ENCODE measurements at regions not wholly inside any gene's neighbourhood (a gene's known extent, or its start where the extent isn't known, plus 50 kb on each side); places are given as distances from the start of the nearest gene placed in this dataset.
"Not testable (repeated sequence)": the region's sequence is repeated elsewhere in the genome, so short reads cannot be mapped to it uniquely, and the experiment has no call there.

DNA sequence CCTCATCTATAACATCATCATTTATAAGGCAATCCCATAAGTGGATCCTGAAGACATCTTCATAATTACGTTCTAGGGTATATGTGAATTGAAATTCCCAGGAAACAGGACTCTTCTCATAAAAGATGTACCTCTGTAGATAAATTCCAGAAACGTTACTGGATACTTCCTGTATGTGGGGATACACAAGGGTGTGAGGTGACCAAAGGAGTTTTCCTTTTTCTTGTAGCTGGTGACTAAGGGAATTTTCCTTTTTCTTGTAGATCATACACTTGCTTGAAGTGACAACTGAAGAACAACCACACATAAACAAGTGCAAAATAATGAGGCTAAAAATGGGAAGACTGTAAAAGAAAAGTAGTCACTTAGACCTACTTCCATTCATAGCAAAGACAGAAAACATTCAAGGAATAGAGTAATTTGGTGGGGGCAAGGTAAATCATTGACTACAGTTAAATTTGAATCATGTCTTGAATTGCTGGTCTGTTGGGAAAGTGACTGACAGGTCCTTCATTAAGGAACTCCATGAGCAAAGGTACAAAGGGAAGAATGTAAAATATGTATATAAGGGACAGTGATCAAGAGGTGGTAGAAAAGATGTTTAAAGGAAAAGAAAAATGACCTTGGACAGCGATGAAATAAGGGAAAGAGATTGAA, 53.2 kb upstream of the UBE2E3 start:
- no peak for ATAC-seq

DNA sequence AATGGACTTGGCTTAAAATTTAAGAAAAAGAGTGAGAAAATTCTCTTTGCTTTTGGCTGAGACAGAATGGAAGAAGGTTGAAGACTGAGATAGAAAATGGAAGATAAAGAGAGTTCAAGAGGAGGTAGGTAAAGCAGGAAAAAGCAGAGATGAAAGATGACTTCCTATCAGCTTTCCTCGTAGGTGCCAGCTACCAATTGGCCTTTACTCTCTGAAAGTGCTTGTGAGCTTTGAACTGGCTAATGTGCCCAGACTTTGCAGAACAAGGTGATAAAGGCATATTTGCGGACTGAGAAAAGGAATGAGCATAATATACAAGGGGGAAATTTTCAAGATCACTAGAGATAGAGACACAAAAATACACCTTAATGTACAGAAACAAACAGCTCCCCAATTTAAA, 54.7 kb upstream of the UBE2E3 start:
- no peak for ATAC-seq

DNA sequence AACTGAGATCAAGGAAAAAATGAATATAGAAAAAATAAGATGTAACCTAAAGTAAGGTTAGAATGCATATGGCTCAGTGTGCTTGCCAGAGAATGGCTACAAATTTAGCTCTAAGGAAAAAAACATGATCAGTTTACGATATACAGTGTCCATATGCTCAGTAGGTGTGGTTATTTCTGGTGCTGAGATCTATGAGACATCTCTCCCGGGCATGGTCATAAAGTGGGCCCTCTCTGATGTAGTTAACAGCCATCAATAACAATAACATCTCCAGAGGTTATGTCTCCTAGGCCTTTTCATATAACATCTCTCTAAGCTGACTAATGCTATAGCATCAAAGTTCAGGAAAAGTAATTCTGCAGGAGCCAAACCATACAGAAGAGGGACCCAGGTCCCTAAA, 56.3 kb upstream of the UBE2E3 start:
- no peak for ATAC-seq

GRCh38 chr2:180910831-180911665, 69.4 kb upstream of the UBE2E3 start:
- no peak for ATAC-seq

DNA sequence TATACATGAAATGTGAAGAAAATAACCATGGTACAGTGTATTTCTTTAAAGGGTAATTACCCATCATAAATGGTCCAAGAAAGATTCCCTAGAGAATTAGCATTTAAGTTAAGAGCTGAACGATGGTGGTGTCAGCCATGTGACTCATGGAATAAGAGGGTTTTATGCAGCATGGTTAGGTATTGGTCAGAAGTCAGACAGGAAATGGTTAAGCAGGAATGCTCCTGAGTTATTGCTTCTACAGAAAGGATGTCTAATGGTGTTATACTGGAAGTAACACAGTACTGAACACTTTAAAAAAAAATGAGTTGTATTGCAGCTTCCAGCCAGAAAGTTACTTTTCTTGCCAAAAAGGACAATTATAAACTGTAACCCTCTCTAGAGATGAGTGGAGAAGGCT, 72.7 kb upstream of the UBE2E3 start:
- no peak for ATAC-seq

DNA sequence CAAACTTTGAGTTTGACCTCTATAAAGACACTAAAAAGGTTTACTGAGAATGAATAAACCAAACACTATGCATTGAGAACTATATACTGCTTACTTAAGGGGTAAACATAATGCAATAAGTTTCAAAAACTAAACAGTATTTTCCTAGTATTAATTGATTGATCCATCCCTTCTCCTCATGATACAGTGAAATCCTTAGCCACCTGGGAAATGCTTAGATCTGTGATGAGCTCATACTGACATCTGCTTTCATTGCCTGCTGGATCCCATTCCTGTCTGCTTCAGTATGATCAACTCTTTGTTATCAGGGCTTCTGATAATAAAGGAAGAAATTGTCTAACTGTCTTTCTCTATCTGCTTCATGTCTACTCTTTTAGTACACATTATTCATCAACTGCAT, 74.9 kb upstream of the UBE2E3 start:
- no peak for ATAC-seq

GRCh38 chr2:180905002-180905401, 75.4 kb upstream of the UBE2E3 start:
- ATAC-seq = no peak

- no peak for ATAC-seq
Observed at GRCh38 chr2:180901331-180901730, 79.1 kb upstream of the UBE2E3 start.

GRCh38 chr2:180893752-180894151, 86.7 kb upstream of the UBE2E3 start:
- no peak for ATAC-seq

DNA sequence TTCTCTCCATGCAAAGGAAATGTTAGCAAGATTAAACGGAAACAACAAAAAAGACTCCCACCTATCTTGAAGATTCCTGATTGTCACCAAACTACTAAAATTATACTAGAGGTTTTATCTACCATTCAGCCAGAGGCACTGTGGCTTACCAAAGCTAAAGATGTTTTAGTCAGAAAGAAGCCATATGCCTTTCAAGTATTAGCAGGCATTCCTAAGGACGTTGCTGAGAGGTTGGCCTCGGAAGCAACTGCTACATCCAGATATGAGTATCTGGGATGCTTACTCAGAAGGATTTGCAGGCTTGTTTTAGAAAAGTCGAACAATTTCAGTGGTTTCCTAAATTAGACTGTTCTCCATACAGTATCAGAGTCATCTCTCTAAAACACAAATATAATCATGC, 88.3 kb upstream of the UBE2E3 start:
- no peak for ATAC-seq

DNA sequence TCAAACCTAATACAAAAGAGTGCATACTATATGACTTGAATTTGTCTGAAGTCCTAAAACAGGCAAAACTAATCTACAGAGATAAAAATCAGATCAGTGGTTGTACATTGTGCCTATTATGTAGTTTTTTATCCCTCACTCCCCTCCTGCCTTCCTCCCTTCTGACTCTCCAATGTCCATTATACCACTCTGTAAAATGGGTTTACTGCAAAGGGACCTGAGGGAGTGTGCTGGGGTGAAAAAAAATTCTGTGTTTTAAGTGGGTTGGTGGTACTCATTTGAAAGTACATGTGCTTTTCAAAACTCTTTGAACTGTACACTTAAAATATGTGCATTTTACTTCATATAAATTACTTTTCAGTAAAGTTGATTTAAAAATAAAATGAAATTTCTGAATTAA, 89.0 kb upstream of the UBE2E3 start:
- ATAC-seq = no peak

DNA sequence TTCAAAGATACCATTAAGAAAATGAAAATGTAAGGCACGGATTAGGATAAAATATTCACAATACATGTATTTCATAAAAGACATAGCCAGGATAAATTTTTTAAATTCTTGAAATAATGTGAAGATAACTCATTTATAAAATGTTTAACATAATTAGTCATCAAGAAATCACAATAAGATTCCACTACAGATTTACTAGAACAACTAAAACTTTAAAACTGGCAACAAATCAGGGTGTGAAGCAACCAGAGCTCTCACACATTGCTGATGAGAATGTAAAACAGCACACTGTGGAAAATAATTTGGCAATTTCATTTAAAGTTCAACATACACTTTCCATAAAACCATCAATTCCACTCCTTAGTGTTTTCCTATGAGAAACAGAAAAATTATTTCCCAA, 89.6 kb upstream of the UBE2E3 start:
- ATAC-seq = no peak

- ATAC-seq = no peak
Observed at GRCh38 chr2:180882959-180883358, 97.4 kb upstream of the UBE2E3 start.

DNA sequence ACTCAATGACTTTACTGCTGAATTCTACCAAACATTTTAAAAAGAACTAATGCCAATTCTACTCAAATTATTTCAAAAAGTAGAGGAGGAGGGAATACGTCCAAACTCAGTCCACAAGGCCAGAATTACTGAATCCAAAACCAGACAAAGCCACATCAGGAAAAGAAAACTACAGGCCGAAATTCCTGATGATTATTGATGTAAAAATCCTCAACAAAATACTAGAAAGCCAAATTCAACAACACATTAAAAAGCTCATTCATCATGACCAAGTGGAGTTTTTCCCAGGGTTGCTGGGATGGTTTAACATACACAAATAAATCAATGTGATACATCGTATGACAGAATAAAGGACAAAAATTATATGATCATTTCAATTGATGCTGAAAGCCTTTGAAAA, 103.9 kb upstream of the UBE2E3 start:
- no peak for ATAC-seq

DNA sequence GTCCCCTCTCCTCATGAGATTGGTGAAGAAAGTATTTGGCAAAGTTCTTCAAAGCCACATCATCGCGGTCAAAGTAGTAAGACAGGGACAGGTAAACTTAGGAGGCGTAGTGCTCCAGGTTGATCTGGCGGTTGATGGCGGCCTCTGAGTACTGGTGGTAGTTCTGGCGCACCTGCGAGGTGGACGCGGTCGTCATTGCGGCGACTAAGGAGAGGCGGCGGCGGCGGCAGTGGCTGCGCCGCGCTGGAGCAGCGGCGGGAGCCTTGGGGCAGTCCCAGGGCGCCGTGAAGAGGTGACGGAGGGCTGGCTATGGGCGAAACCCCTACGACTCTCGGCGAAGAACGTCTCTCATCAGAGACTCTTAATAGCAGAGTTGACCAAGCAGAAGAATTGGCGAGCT, 107.2 kb upstream of the UBE2E3 start:
- ATAC-seq = no peak

DNA sequence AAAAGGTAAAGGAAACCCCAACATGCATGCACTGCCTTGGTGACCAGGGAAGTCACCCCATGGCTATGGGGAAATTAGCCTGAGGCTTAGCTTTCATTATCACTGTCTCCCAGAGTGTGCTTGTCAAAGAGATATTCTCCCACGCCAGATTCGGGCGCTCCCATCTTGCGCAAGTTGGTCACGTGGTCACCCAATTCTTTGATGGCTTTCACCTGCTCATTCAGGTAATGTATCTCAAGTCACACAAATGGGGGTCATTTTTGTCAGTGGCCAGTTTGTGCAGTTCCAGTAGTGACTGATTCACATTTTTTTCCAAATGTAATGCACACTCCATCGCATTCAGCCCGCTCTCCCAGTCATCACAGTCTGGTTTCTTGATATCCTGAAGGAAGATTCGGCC, 107.6 kb upstream of the UBE2E3 start:
- ATAC-seq = not testable (repeated sequence)

- ATAC-seq = no peak
Observed at GRCh38 chr2:180872255-180872654, 108.2 kb upstream of the UBE2E3 start.

DNA sequence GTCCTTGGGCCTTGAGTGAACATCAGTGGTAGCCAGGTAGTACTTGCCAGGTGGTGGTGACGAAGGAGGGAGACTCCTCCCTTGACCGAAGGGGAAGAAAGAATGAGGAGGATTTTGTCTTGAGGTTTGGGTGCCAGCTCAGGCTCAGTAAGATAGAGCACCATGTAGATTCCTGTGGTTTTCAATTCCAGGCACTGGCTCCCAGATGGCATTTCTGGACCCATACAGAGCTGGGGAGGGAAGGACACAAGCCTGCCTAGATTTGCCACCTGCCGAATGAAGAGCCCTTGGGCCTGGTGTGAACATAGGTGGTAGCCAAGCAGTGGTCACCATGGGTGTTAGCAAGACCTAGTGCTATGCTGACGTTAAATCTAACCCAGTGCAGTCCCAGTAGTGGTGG, 108.8 kb upstream of the UBE2E3 start:
- ATAC-seq = no peak

DNA sequence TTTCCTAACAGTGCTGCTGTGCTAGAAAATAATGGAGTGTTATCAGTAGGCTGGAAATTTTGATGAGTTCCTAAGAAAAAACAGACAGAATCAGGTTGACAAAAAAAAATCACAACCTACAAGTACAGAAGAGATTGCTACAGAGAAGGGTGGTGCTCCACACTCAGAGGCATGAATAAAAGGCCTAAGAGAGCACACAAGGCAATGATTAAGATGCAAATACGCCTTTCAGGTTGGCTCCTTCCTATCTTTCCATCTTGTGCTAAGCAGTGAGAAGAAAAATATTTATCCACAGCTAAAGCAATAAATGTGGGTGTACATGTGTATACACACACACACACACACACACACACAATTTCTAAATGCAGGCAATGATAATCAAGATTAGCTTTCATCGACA, 130.6 kb upstream of the UBE2E3 start:
- no peak for ATAC-seq

DNA sequence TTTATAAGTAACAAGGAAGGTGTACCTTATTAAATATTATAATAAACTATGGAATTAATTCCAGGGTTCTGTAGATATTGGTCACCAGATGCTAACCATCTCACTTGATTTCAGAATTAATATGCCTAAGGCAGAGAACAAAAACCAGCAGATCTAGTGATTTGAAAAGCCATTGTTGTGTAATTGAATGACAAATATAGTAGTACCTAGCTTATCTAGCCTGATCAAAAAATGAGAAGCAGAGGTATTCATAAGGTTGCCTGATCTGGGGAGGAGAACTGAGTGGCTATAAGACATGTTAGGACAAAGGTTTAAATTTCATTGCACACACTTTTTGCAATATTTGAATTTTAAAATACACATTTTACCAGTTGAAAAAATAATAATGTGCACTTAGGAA, 132.0 kb upstream of the UBE2E3 start:
- ATAC-seq = no peak

DNA sequence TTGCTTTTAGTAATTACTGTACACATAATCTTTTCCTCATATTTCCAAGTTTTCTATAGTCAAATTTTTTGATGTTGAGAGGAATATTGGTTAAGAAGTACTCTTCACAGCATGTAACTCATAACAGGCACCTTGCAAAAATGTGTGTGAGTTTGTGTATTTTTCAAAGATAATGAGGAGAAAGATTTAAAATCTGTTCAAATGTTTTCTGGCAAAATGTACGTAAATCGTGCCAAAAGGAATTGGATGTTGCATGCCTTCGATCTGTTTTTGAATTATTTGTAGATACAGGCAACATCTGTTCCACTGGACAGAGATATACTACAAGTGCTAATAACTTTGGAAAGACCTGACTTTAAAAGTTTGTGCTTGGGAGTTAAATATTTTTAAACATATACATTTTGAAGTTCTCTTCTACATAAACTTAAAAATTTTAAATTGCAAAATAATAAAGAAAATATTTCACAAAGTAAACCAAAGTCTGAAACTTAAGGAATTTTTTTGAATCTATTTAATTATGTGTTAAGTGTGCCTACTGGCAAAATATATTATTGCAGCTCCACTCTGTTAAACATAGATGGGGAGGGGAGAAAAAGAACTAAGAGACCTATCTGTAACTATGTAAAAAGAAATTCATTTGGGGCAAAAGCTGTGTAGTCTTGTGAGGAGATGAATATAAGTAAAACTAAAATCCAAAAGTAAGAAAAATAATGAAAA, 133.5 kb upstream of the UBE2E3 start:
- ATAC-seq = no peak

GRCh38 chr2:180842461-180842860, 137.9 kb upstream of the UBE2E3 start:
- ATAC-seq = no peak

- ATAC-seq = no peak
Observed at GRCh38 chr2:180840641-180841040, 139.8 kb upstream of the UBE2E3 start.

DNA sequence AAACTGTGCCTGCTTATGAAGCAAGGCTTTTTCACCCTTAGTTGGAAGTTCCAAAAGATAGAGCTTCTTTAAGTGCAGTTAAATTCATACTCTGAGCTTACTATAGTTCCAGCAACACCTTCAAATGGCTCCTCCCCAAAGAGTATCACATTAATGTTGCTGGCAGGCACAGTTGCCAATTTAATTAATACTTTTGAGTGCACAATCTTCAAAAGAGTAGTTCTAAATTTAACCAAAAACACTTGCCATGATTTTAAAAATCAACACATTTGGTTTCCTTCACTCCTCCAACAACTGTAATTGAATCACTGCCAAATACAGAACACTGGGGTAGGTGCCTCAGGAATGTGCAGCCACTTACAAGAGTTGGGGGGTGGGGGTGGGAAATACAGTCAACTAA, 150.6 kb upstream of the UBE2E3 start:
- ATAC-seq = no peak

All from activated CD4-positive, CD25-positive, alpha-beta regulatory T cell treated with anti-CD3 and anti-CD28 coated beads, Interleukin-2, amount 50 U/mL, for 24 hours (primary cell).